DMS114 treated with DMSO at 0.1 percent for 48 hours (cell line): ENCODE measurements at regions not wholly inside any gene's neighbourhood (a gene's known extent, or its start where the extent isn't known, plus 50 kb on each side); places are given as distances from the start of the nearest gene placed in this dataset.

ENCODE experiments used
- DNase-seq: peaks from one replicate; lab custom pipeline; 2025; ENCODE audit not compliant: unreplicated experiment; lab: John Stamatoyannopoulos, UW

DNA sequence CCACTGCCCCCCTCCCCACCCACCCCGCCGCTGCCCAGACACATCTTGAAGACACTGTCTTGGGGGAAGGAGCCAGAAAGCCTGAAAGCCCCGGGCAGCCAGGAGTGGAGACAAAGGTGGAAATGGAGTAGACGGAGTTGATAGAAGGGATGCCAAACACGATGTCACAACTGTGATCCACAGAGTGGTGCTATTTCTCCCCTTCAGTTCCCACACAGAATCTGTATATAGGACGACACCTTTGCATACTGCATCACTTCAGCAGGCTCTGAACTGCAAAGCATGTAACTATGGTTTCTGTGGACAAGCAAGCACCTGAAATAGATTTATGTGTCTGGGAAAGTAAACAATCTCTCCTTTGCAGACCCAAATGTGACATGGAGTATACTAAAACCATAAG, 56.4 kb upstream of the F13A1 start:
- DNase-seq = no peak

DNA sequence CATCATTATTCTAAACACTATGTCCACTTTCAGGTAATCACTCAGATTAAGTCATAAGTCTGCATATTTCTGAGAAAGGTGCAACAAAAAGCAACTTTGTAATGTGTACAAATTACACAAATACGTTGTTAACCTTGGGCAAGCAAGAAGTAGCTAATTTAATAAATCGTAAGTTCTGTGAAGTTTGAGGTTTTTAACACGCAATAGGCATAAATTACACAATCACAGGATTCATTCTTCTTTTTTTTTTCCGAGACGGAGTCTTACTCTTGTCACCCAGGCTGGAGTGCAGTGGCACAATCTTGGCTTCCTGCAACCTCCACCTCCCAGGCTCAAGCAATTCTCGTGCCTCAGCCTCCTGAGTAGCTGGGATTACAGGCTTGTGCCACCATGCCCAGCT, 57.2 kb upstream of the F13A1 start:
- DNase-seq = no peak

DNA sequence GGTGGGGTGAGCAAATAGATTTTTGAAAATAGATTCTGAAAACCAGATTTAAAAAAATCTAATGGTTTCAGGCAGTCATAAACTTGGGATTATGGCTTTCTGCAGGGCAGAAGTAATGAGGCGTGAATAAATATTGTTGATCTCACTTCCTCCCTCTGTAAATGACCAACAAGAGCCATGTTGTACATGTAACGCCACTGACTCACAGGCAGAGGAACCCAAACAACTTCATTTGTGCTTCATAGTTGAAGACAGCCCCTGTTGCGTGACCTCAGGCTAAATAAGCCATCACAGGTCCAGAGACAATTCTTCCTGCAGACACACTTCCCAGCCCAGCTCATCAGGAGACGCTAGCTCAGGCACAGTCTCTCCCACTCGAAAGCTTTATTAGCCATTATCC, 59.1 kb upstream of the F13A1 start:
- DNase-seq = no peak

DNA sequence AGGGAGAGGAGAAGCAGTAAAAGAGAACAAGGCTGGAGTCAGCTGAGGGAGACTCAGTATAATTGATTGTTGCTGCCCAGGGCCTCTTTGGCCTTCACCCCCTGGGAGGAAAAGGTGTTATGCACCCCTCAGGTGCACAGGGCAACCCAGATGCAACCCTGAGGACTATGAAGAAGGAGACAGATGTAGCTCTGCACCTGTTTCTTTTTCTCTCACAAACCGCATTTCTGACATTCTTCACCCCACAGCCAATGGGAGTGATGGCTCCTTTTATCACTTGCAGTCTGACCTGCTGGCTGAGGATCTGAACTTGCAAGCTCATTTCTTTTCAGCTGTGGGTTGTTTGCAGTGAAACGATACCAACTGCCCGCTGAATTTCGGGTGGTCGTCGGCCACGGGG, 64.1 kb upstream of the F13A1 start:
- no peak for DNase-seq

DNA sequence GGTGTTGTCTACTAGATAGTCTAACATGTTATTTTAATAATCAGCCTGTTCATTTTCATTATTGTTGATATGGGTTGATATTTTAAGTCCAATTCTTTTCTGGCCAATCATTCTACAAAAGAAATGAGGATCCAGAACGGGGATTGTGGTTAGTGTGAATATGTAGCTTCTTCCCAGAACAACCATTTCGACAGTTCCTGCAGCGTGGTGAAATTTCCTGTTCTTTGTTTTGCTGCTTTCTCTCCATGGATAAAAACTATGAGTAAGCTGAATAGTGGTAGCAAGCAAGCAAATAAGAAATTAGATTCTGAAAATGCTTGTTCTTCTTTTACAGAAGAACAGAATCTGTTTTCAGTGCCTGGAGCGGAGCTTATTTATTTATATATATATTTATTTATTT, 65.5 kb upstream of the F13A1 start:
- no peak for DNase-seq

DNA sequence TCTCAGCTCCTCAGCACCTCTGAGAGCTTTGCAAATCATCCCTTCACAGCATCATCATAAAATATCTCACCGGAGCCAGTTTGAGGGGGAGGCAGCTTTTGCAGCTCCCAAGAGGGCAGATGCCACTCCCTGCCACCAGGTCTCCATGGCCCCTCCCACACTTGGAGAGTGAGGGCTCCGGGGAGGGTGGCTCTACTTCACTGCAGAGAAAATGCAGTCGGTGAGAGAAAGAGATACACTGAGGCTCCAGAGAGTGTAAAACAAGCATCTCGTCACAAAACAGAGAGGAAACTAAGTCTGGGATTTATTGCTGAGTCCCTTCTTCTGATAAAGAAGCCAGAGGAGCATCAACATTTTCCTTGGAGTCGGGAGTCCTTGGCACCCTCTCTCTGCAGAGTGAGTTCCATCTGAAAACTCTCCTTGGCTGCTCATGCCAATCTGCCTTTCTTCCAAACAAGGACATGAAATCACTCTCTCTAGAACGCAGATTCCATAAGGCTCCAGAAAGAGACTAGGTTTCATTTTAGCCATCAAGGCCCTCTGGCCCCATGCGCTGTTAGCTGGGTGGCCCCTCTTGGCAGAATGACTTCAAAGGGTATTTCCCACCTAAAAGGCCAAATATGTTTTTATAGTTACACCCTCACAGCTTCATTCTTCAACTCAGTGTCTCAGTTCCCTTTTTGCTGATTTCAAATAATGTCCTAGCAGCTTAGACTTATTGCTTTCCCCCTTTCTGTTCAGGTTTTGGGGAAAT, 70.6 kb upstream of the F13A1 start:
- DNase-seq = no peak

DNA sequence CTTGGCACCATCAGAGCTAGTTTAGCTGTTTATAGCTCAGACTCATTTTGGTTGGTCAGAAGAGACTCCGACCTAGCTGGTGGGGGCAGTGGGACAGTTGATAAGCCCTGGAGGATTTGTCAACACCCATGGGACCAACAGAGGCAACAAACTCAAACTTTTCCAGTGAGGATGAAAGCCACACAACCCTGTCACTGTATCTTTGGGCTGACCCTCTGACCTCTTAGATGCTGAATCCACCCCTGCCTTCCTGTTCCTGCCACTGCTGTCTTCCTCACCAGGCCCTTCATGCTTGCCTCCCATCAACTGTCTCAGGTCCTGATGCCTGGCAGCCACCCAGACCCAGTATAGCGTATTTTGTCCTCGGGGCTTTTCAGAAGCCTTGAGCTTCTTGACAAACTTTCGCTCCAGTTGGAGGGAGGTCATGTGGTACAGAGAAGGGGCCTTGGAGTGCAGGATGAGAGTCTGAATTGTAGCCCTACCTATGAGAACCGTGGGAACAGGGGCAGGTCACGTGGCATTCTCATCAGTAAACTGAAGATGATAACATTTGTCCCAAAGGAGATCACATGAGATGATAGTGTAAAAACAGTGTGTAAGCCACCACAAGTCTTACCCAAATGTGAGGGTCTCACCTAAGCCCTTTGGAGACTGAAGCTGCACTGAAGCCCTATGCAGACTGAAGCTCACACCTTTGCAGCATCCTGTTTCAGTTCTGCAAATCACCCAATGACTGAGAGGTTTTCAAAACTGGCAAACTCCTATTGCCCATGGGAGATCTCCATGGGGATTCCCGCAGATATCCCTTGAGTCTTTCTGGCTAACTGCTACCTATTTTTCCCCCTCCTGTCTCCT, 72.0 kb upstream of the F13A1 start:
- no peak for DNase-seq

DNA sequence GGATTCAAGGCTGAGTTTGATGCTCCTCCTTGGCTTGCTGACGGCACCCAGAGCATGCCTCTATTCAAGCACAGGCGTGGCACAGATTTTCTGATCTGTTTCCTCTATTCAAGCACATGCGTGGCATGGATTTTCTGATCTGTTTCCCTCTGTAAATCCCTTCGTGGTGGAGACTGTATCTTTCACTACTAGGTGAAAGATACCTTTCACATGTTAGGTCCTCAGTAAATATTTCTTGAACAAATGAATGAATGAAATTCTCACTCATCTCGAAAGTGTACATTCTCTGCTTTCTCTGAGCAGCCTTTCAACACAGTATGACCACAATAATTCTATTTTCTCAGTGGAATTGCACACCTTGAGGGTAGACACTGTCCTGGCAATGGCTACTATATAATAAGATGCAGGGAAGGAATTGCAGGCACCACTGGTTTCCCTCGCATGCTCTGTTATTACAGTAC, 72.6 kb upstream of the F13A1 start:
- DNase-seq = no peak

DNA sequence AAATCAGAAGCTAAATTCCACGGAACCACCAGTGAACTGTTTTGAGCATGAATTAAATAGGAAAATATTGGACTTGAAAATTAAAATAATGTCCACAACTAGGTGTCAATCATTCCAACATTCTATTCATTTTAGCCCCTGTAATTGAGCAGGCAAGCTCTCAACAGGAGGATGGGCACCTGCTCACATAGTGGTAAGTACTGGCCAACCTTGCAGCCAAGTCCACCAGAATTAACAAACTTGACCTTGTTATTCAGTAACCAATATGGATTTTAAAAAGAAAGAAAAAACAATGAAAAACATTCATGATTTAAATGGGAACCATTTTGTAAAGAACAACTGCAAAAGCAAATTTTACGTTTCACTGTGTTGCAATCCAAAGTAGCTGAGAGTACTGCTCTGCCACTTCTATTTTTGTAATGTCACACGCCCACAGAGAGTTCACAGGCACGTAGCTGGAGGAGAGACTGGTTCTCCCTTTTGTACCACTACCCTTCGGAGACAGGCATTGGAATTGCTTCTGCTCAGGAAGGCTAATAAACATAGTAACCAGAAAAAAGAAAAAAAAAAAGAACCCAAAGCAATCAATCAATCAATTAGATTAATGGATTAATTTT, 75.2 kb upstream of the F13A1 start:
- DNase-seq = no peak

DNA sequence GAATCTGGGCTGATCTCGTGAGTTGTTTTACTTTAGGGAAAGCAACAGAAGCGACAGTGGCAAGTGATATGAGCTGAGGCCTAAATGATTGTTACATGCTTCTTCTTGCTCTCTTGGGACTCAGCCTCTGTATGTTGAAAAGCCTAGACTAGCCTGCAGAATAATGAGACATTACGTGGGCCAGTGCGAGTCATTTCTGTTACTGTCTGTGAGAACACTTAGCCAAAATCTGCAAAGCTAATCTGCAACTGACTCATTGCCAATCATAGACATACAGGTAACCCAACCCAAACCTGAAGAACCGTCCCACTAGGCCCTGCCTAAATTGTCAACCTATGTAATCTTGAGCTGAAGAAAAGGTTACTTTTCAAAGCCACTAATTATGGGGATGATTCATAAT, 77.4 kb upstream of the F13A1 start:
- no peak for DNase-seq

DNA sequence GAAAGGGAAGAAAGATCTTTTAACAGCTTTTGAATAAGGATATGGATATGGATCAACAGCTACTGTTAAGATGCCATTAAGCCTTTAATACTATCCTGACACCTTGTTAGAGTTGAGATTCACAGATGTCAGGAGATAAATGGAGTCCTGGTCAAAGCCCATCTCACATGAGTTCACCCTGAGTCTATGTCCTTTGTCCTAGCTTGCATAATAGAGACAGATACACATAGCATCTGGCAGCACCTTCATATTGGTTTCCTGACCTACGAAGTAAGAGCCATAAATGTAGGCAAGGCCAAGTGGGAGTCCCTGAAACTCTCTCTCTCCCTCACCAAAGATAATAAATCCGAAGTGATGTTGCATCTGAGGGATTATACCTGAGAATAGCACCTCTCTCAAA, 79.1 kb upstream of the F13A1 start:
- no peak for DNase-seq

DNA sequence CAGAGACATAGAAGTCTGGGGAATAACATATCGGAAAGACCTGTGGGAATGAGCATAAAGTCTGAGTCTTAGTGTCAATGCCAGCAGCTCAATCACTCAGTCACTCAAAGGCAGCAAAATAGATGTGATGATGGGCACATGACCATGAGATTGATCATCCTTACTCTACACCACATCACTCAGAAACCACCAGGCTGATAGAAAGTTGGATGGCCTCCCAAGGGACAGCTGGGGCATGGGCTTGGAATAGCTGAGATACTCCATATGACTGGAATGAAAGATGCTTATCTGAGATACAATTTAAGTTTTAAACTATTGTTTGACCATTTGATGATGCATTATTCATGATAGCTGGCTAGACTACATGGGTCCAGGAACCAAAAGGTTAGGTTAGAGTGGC, 80.9 kb upstream of the F13A1 start:
- no peak for DNase-seq

DNA sequence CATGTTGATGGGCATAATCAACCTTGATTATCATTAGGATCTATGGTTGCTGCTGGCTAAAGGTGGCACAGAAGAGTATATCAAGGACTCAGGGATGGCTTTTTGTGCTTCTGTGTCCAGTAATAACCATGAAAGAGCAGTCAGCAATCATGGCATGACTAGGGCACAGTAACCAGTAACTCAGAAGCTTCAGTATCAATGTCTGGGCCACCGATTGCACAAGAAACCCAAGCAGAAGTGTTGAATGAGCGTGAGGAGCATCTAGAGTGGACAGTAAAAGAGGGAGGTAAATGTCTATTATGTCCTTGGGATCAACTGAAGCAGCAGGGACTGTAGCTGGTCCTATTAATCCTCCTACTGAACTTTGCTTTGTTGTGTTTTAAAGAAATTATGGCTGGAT, 81.5 kb upstream of the F13A1 start:
- no peak for DNase-seq

DNA sequence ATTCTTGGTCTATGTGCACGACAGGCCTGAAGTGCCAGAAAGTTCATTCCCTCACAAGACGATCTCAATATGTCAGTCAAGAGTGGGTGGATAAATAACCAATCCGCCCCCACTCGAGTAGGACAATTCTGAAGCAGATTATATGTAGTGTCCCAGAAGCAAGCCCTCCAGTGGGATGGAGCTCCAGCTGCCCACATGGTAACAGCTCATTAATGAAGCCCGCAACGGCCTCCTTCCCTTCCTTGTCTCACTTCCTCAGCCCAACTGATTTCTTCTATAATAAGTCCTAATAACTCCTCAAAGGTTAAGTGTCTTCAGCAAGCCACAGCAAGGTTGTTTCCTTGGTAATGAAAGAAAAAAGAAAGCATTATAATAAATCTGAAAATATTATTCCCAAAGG, 82.1 kb upstream of the F13A1 start:
- DNase-seq = no peak

DNA sequence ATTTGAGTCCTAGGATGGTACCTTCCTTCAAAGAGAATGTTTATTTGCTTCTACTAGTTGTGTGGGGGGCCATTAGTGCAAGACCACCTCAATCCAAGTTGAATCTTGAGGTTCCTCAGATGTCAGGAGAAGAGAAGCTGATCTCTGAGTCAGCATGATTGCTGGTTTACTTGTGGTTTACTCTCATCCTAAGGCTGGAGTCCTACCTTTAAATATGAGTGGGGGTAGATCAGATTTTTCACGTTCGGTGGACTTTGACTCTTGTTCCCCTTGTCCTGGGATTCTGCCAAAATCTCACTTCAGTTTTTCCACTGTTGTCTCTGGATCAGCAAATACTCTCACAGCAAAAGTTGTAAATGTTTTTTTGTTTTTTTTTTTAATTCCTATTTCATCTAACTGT, 84.6 kb upstream of the F13A1 start:
- no peak for DNase-seq

DNA sequence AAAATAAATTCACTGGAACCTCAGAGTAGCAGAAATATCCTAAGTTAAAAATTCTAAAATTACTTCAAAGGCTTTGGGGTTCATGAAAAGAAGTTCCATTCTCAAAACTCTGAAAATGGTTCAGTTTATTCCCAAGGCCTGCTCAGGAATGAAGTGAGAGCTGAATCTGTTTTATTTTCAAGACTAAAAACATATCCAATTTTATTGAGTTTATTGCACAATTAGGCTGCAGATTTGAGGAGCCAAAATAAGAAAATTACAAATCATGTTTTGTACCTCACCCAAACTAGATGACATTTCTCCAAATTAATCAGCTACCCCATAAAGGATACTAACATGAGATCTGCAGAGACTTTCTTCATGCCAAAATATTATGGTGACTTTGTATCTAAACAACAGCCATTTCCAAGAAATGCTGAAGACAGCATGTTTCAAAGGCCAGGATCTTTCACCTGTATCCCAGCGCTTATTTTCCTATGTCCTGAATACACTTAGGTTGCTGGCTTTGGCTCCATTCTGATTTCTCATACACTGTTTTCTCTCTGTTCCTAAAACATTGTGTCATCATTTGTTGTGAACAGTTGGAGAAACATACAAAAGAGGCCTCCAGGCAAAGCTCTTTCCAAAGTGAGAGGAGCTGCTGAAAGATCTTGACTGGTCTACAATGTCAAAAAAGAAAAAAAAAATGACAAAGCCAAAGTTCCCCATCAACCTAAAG, 85.7 kb upstream of the F13A1 start:
- no peak for DNase-seq

DNA sequence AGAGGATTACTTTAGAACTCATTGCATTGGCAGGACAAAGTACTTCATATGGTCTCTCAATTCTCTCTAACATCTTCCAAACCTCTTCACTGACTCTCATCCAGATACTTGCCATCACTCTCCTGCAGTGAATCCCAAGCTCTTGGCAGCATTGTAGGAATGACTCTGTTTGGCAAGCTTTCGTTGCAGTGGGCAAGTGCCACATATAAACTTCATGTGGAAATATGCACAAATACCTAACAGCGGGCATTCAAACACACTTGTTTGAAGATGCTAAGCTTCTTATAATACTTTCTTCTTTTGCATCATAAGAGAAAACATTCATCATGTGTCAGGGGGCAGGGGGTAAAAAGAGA, 86.2 kb upstream of the F13A1 start:
- no peak for DNase-seq

DNA sequence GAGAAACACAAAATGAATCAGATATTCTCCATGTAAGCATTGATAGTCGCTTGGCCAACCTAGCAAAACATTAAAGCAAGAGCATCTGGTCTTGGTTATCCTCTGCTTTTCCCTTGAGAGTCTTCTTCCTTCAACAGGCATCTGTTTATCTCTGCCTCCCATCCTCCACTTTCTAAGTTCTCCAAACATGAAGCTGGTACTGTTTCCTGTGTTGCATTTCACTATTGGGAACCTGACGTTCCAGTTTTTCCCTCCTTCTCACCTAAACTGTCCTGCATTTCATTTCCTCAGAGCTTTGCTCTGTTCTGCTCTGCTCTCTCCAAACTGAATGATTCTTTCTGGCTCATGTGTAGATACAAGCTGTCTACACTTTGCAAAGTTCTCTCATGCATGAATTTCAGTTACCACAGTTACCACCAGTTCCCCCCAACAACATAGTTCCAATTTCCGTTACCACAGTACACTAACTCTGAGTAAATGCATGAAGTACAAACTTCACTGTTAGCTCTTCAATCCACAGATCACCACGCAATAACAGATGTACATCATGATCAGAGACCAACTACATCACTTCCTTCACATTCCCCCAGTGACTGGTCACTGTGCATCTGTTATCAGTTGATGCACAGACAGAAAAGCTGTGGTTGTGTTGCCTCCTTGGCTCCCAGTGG, 86.7 kb upstream of the F13A1 start:
- DNase-seq = no peak

DNA sequence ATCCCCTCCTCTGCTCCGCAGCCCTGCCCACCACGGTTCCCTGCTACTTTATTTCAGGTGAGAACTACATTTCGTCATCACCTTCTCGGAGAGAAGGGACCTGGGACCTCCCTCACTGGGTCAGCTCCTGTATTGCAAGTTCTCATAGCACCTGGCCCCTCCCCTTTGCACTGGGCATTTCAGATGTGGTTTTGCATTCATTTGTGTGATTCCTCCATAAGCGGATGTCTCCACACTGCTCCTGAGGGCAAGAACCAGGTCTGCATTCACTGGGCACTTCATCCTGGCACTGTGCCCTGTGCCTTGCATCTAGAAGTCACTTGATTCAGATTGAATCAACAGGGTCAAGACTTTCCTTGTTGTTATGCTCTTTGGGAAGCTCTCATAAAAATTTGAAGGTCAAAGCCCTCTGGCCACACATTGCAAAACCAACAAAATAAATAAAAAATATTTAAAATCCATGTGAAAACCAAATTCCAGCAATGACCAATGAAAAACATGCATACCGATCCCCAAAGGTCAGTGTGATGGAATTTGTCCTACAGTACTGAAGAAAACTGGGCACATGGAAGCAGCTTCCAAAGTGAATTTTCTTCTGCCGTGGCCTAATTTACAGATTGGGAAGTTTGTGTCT, 89.1 kb upstream of the F13A1 start:
- DNase-seq = no peak

DNA sequence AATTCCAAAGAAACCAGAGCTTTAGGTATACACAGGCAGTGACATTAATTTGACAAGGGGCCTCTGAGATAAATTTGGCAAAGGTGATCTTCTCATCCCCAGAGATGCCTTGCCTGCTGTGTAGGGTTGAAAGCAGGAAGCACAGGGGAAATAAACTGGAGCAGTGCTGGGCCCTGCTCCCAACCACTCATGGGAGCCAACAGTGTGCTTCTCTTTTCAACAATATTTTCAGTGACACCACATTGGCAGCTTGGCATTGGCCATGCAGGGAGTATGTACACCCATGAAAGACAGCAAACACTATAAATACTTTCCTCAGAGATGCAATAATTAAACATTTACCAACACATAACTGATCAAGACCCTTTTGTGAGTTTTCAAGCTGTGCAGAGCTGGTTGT, 90.7 kb upstream of the F13A1 start:
- DNase-seq = no peak

DNA sequence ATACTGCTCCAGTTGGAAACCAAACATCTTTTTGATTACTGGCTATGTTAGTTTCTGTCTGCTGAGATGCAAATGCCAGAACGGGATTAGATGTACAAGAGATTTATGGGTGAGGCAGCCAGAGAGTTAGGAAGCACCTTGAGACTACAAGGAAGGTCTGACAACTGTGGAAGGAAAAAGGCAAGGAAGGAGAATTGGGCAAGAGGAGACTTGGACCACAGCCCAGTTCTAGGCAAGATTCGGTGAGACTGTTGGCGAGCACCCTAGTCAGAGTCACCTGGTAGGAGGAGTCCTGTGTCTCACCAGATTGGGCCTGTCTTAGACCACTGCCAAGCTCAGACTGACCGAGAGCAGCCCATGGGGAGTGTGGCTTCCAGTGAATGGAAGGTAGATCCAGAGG, 91.8 kb upstream of the F13A1 start:
- no peak for DNase-seq
